NB4 (cell line): ENCODE measurements at regions not wholly inside any gene's neighbourhood (a gene's known extent, or its start where the extent isn't known, plus 50 kb on each side); places are given as distances from the start of the nearest gene placed in this dataset.

ENCODE experiments used
- MYC ChIP-seq: IDR thresholded peaks from 2 replicates; pipeline ENCODE4 v1.6.1; 2011; ENCODE audit warnings: low read depth, low read length
- POLR2A ChIP-seq: IDR thresholded peaks from 2 replicates; pipeline ENCODE4 v1.6.1; 2011; ENCODE audit warnings: mild to moderate bottlenecking; ENCODE audit not compliant: insufficient read length; ENCODE audit errors: extremely low read depth
- TF ChIP-seq, protein P1 (sequence below): IDR thresholded peaks from one replicate; pipeline ENCODE4 v1.5.1; 2012; ENCODE audit warnings: low read depth, low read length

DNA sequence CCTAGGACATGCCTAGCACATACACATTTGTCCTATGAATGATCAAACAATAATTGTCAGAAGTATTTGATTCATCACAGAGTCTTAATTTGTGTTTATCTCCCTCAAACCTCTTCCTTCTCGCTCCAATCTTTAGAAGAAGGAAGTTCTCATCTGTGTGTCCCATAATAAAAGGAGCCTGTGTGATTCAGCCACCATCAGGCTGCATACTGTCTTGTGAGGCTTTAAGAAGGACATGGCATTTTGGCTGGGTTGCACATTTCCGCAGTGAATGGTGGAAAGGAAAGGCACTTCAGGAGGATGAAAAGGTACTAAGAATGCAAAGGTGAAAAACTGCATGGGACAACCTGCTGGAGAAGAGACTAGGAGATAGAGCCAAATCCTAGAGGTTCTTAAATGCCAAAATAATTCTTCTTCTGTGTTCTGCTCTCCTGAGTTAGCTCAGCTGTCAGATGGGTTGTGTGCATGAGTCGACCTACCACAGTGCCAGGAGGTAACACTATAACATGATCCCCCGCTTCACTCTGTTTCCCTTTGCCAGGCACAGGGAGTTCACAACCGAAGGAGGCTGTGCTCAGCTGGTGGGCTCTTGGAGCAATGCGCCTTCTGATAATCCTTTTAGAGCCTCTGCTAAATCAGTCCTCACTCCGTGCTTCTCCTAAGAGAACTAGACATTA, 120.1 kb downstream of the IRS1 start:
- TF ChIP-seq, protein P1, sequence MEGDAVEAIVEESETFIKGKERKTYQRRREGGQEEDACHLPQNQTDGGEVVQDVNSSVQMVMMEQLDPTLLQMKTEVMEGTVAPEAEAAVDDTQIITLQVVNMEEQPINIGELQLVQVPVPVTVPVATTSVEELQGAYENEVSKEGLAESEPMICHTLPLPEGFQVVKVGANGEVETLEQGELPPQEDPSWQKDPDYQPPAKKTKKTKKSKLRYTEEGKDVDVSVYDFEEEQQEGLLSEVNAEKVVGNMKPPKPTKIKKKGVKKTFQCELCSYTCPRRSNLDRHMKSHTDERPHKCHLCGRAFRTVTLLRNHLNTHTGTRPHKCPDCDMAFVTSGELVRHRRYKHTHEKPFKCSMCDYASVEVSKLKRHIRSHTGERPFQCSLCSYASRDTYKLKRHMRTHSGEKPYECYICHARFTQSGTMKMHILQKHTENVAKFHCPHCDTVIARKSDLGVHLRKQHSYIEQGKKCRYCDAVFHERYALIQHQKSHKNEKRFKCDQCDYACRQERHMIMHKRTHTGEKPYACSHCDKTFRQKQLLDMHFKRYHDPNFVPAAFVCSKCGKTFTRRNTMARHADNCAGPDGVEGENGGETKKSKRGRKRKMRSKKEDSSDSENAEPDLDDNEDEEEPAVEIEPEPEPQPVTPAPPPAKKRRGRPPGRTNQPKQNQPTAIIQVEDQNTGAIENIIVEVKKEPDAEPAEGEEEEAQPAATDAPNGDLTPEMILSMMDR, result no peak
- TF ChIP-seq POLR2A (no peak), MYC (no peak)
